Ascending aorta (tissue), 2 donors: ENCODE measurements at regions not wholly inside any gene's neighbourhood (a gene's known extent, or its start where the extent isn't known, plus 50 kb on each side); places are given as distances from the start of the nearest gene placed in this dataset.

ENCODE experiments used
- DNase-seq, 2 donors: peaks; one replicate each; pipeline ENCODE4 v3.0.0-alpha.2; 2019; ENCODE audit warnings: low spot score in 2 of 2
- H3K27ac ChIP-seq, 2 donors: fragments of 200-600 bp; sonication (generic); one replicate each; pipeline ENCODE4 v1.5.1; 2016 to 2017; ENCODE audit warnings: mild to moderate bottlenecking in 1 of 2
- H3K27me3 ChIP-seq: fragments of 200-600 bp; sonication (generic); one replicate; pipeline ENCODE4 v1.5.1; 2017
- H3K36me3 ChIP-seq, 2 donors: fragments of 200-600 bp; sonication (generic); one replicate each; pipeline ENCODE4 v1.5.1; 2016
- H3K4me1 ChIP-seq, 2 donors: fragments of 200-600 bp; sonication (generic); one replicate each; pipeline ENCODE4 v1.5.1; 2016 to 2017; ENCODE audit warnings: mild to moderate bottlenecking in 1 of 2
- H3K4me3 ChIP-seq, 2 donors: fragments of 200-600 bp; sonication (generic); one replicate each; pipeline ENCODE4 v1.5.1; 2016 to 2017; ENCODE audit warnings: mild to moderate bottlenecking in 1 of 2
- H3K9me3 ChIP-seq, 2 donors: fragments of 200-600 bp; sonication (generic); one replicate each; pipeline ENCODE4 v1.5.1; 2016
- intact Hi-C: fragments of 100-400 bp; cut with DNase I; formaldehyde crosslinking; loops from one replicate; pipeline ENCODE4 v1.15.1; 2023
- TF ChIP-seq, protein P1 (sequence below), 3 experiments: fragments of 200-600 bp in 2 of 3; fragments of 450-650 bp in 1 of 3; sonication (generic) in 2 of 3; IDR thresholded peaks; one replicate each; pipeline ENCODE4 v1.5.1; 2016 to 2019; ENCODE audit warnings: antibody characterized with exemption in 3 of 3, mild to moderate bottlenecking in 1 of 3, moderate library complexity in 1 of 3

GRCh38 chr21:31545036-31545435 is 114.5 kb upstream of the SOD1 start:
- H3K4me3 ChIP-seq, result no peak overlapping the region
- intact Hi-C loops, result no loop called here
- H3K27ac ChIP-seq, result no peak overlapping the region
- TF ChIP-seq, protein P1, sequence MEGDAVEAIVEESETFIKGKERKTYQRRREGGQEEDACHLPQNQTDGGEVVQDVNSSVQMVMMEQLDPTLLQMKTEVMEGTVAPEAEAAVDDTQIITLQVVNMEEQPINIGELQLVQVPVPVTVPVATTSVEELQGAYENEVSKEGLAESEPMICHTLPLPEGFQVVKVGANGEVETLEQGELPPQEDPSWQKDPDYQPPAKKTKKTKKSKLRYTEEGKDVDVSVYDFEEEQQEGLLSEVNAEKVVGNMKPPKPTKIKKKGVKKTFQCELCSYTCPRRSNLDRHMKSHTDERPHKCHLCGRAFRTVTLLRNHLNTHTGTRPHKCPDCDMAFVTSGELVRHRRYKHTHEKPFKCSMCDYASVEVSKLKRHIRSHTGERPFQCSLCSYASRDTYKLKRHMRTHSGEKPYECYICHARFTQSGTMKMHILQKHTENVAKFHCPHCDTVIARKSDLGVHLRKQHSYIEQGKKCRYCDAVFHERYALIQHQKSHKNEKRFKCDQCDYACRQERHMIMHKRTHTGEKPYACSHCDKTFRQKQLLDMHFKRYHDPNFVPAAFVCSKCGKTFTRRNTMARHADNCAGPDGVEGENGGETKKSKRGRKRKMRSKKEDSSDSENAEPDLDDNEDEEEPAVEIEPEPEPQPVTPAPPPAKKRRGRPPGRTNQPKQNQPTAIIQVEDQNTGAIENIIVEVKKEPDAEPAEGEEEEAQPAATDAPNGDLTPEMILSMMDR (IDR thresholded peaks at IDR 0.05), result no peak
- no peaks in the 10 kb centered on the region for H3K9me3 ChIP-seq
- DNase-seq, result no peak
- no peaks in the 10 kb centered on the region for H3K36me3 ChIP-seq
- no peaks in the 10 kb centered on the region for H3K4me1 ChIP-seq
- no peaks in the 10 kb centered on the region for H3K27me3 ChIP-seq

DNA sequence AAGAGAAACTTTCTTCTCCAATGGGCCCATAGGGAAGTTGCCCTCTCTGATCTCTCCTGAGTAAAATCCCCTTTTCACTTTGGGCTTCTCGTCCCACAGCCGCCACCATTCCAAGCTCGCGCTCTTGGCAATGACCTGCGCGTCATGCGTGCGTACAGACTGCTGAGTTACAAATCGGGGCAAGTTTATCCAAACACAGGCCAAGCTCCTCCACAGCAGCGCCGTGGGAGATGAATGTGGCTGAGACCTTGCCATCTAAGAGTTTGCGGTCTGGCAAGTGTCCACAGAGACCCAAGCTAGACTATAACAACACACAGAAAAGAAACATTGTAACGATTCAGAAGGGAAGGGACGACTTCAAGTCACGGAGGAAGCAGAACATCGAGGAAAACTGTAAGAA is 116.3 kb upstream of the SOD1 start:
- no peak overlapping the region for H3K4me3 ChIP-seq
- TF ChIP-seq, protein P1 (IDR thresholded peaks at IDR 0.05), result no peak
- H3K27ac ChIP-seq, result no peak overlapping the region
- H3K4me1 ChIP-seq, result no peaks in the 10 kb centered on the region
- H3K27me3 ChIP-seq, result no peaks in the 10 kb centered on the region
- no peaks in the 10 kb centered on the region for H3K9me3 ChIP-seq
- no peaks in the 10 kb centered on the region for H3K36me3 ChIP-seq
- no peak for DNase-seq
- intact Hi-C loops, result no loop called here

GRCh38 chr21:31538816-31539215 is 120.7 kb upstream of the SOD1 start:
- TF ChIP-seq, protein P1 (IDR thresholded peaks at IDR 0.05), result no peak
- Histone ChIP-seq H3K9me3 (no peaks in the 10 kb centered on the region), H3K27me3 (no peaks in the 10 kb centered on the region), H3K4me3 (no peak overlapping the region), H3K4me1 (no peaks in the 10 kb centered on the region), H3K27ac (no peak overlapping the region), H3K36me3 (no peaks in the 10 kb centered on the region)
- intact Hi-C loops, result no loop called here
- DNase-seq, result no peak

DNA sequence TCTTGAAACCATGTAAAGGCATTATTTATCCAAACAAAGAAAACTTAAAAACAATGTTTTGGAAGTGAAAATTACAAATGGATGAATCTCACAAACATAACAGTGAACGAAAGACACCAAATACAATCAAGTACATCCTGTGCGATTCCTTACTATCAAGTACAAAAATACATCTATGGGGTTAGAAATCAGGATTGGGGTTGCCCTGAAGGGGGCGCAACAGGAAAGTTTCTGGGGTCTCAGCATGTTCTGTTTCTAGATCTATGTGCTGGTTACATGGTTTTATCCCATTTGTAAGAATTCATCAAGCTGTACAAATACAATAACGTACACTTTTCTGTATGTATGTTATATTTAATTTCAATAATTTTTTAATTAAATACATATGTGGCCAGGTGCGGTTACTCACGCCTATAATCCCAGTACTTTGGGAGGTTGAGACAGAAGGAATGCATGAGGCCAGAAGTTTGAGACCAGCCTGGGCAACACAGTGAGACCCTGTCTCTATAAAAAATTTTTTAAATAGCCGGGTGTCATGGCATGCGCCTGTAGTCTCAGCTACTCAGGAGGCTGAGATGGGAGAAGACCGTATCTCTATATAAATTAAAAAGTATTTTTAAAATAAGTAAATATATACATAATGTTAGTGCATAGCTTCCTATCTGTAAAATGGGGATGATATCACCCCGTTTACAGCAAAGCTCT is 121.5 kb upstream of the SOD1 start:
- TF ChIP-seq, protein P1 (IDR thresholded peaks at IDR 0.05), result no peak
- no peak for DNase-seq
- intact Hi-C loops, result no loop called here
- no peaks in the 10 kb centered on the region for H3K36me3 ChIP-seq
- H3K4me3 ChIP-seq, result no peak overlapping the region
- H3K4me1 ChIP-seq, result no peaks in the 10 kb centered on the region
- no peaks in the 10 kb centered on the region for H3K27me3 ChIP-seq
- no peaks in the 10 kb centered on the region for H3K9me3 ChIP-seq
- no peak overlapping the region for H3K27ac ChIP-seq

DNA sequence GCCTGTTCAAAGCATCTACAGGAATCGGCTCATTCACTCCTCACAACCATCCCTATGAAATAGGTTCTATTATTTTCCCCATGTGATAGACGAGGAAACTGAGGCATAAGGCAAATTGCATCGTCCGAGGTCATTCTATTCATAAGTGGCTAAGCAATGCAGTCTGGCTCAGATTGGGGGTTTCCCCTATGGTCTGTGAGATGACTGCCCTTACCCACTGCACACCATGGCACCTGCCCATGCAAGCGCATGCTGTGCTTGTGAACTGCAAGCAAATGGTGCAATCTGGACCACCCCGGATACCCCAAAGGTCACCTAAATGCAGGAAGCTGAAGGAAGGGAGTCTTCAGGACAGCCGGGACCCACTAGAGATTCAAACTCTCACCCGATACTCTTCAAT is 123.4 kb upstream of the SOD1 start:
- DNase-seq, result no peak
- no peak overlapping the region for H3K27ac ChIP-seq
- no peaks in the 10 kb centered on the region for H3K36me3 ChIP-seq
- no peaks in the 10 kb centered on the region for H3K4me1 ChIP-seq
- TF ChIP-seq, protein P1 (IDR thresholded peaks at IDR 0.05), result no peak
- no peaks in the 10 kb centered on the region for H3K27me3 ChIP-seq
- no peak overlapping the region for H3K4me3 ChIP-seq
- H3K9me3 ChIP-seq, result no peaks in the 10 kb centered on the region
- intact Hi-C loops, result no loop called here

DNA sequence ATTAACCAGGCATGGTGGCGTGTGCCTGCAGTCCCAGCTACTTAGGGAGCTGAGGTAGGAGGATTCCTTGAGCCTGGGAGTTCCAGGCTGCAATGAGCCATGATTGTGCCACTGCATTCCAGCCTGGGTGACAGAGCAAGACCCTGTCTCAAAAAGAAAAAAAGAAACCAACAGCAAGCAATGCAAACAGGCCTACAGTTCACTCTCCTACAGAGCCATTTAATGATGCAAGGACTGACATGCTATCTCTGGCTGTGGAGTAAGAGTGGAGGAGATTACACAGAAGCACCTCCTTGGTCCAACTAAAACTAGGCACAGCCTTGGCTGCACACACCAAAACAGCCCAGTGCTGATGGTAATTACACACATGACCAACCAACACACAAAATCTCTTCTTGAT is 127.5 kb upstream of the SOD1 start:
- H3K9me3 ChIP-seq, result no peaks in the 10 kb centered on the region

More for the DNA sequence above, 127.5 kb upstream of the SOD1 start:
- no peak overlapping the region for H3K4me3 ChIP-seq
- intact Hi-C loops, result no loop called here
- no peak for DNase-seq
- no peaks in the 10 kb centered on the region for H3K4me1 ChIP-seq
- TF ChIP-seq, protein P1 (IDR thresholded peaks at IDR 0.05), result no peak
- H3K36me3 ChIP-seq, result no peaks in the 10 kb centered on the region
- H3K27me3 ChIP-seq, result no peaks in the 10 kb centered on the region
- no peak overlapping the region for H3K27ac ChIP-seq
